GM13976 (cell line): ENCODE measurements at regions not wholly inside any gene's neighbourhood (a gene's known extent, or its start where the extent isn't known, plus 50 kb on each side); places are given as distances from the start of the nearest gene placed in this dataset.

Experiments
- DNase-seq: peaks from one replicate; pipeline ENCODE4 v3.0.0; 2012; ENCODE audit warnings: low spot score
- CTCF ChIP-seq: IDR thresholded peaks from 2 replicates; pipeline ENCODE4 v1.5.1; 2012; ENCODE audit warnings: borderline replicate concordance, mild to moderate bottlenecking; ENCODE audit not compliant: insufficient read depth; ENCODE audit errors: extremely low read depth, missing control alignments, control extremely low read depth
- in situ Hi-C: fragments of 300-500 bp; cut with MboI; formaldehyde crosslinking; loops from one replicate; pipeline ENCODE4 v1.12.0; 2022; ENCODE audit warnings: low sequenced_read_pairs, mixed read lengths, inconsistent platforms; ENCODE audit not compliant: unreplicated experiment

GRCh38 chr5:167319243-167319642, 972.2 kb upstream of the WWC1 start:
- no peak for DNase-seq
- no peak for TF ChIP-seq CTCF
- in situ Hi-C loops, result no loop called here

- no peak for DNase-seq
- in situ Hi-C loops, result no loop called here
- no peak for TF ChIP-seq CTCF
Observed at GRCh38 chr5:167320019-167320418, 971.4 kb upstream of the WWC1 start.

- no peak for DNase-seq
- in situ Hi-C loops, result no loop called here
- TF ChIP-seq CTCF, result no peak
Observed at GRCh38 chr5:167332309-167332708, 959.1 kb upstream of the WWC1 start.

- no peak for DNase-seq
- in situ Hi-C loops, result no loop called here
- no peak for TF ChIP-seq CTCF
Observed at GRCh38 chr5:167336161-167336560, 955.3 kb upstream of the WWC1 start.

- DNase-seq, result no peak
- in situ Hi-C loops, result no loop called here
- no peak for TF ChIP-seq CTCF
Observed at GRCh38 chr5:167339205-167339604, 952.2 kb upstream of the WWC1 start.

GRCh38 chr5:167346461-167346860, 945.0 kb upstream of the WWC1 start:
- no peak for TF ChIP-seq CTCF
- in situ Hi-C loops, result no loop called here
- DNase-seq, result no peak

- no peak for DNase-seq
- in situ Hi-C loops, result no loop called here
- no peak for TF ChIP-seq CTCF
Observed at GRCh38 chr5:167348251-167348926, 943.1 kb upstream of the WWC1 start.
